ENCODE measurements at regions not wholly inside any gene's neighbourhood (a gene's known extent, or its start where the extent isn't known, plus 50 kb on each side); places are given as distances from the start of the nearest gene placed in this dataset.

DNA sequence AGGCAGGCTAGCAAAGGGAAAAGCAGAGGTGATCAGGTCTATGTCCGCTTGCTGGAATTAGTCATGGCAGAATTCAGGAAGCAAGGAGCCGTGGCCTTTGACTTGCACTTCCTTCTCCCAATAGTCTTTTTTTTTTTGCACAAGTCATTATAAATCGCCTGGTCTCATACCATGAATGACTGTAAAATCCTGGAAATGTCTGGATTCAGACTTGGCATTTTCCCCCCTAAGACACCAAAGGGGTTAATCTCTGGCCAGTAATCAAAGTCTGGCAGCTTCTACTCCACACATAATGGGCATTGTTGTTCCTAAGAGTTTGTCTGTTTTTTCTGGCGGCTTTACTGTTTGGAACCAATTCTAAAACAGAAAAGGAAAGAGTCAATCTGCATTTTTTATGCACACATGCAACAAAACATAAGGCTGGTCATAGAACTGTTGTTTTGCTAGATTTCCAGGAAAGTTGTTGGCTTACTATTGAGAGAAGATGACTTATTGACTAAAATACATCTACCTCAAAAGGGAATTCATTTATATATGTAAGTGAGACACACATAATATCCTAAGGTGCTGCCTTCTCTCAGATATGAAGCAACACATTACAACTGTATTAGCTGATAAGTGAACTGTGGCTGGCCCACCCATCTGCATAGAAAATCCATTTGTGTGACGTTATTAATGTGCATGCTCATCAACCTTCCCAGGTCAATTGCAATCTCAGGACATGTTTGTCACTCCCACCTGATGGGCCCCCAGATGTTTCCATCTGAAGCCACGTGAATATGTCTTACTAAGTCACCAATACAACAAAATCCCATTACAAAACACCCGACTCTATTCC lies 157.3 kb downstream of the BTG1 start:
- Histone ChIP-seq H3K9me2 (ENCODE audit: low read depth, low read length) (no peaks in the 10 kb centered on the region), H3K9ac (ENCODE audit: low read length) (no peak overlapping the region), H3K27me3 (ENCODE audit: insufficient read depth, low read length) (no peaks in the 10 kb centered on the region), H3K36me3 (ENCODE audit: insufficient read depth, low read length) (no peaks in the 10 kb centered on the region), H3K9me3 (ENCODE audit: low read length) (no peaks in the 10 kb centered on the region), H3F3A (ENCODE audit: insufficient read depth, low read length) (no peaks in the 10 kb centered on the region), H3K4me1 (ENCODE audit: insufficient read depth, low read length, severe bottlenecking) (no peaks in the 10 kb centered on the region), H3K79me2 (ENCODE audit: insufficient read depth, low read length) (no peaks in the 10 kb centered on the region), H3K27ac (ENCODE audit: low read depth, low read length, poor library complexity, severe bottlenecking) (no peak overlapping the region), H2AFZ (ENCODE audit: low read length) (no peak overlapping the region), H3K4me3 (ENCODE audit: low read depth, low read length, poor library complexity, severe bottlenecking) (no peak overlapping the region), H4K20me1 (ENCODE audit: insufficient read depth, low read length) (no peaks in the 10 kb centered on the region), H3K4me2 (ENCODE audit: low read length) (no peak overlapping the region)
- no peak for TF ChIP-seq EZH2 (IDR thresholded peaks at IDR 0.05; ENCODE audit: borderline replicate concordance, low read length)
- TF ChIP-seq, protein P1, sequence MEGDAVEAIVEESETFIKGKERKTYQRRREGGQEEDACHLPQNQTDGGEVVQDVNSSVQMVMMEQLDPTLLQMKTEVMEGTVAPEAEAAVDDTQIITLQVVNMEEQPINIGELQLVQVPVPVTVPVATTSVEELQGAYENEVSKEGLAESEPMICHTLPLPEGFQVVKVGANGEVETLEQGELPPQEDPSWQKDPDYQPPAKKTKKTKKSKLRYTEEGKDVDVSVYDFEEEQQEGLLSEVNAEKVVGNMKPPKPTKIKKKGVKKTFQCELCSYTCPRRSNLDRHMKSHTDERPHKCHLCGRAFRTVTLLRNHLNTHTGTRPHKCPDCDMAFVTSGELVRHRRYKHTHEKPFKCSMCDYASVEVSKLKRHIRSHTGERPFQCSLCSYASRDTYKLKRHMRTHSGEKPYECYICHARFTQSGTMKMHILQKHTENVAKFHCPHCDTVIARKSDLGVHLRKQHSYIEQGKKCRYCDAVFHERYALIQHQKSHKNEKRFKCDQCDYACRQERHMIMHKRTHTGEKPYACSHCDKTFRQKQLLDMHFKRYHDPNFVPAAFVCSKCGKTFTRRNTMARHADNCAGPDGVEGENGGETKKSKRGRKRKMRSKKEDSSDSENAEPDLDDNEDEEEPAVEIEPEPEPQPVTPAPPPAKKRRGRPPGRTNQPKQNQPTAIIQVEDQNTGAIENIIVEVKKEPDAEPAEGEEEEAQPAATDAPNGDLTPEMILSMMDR (IDR thresholded peaks at IDR 0.05; ENCODE audit: low read length), result no peak

DNA sequence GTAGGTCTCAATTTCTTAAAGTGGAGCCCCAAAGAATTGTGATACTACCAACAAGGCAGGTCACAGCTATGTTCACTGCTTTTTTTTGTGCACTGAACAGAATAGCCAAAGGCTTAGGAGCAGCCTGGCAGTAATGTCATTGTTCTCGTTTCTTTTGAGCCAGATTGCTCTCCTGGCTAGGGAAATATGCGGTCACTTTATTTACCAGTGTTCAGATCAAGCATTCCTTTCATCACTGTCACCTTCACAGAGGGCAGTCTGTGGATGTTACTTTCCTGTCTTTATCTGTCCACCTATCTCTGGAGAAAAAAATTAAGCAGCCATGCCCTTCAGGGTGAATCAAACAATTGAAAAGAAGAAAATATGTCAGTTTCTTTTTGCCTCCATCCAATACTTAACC lies 159.6 kb downstream of the BTG1 start:
- Histone ChIP-seq H3K4me1 (ENCODE audit: insufficient read depth, low read length, severe bottlenecking) (no peaks in the 10 kb centered on the region), H3K27me3 (ENCODE audit: insufficient read depth, low read length) (no peaks in the 10 kb centered on the region), H3K9me2 (ENCODE audit: low read depth, low read length) (no peaks in the 10 kb centered on the region), H3K9ac (ENCODE audit: low read length) (no peak overlapping the region), H3K4me2 (ENCODE audit: low read length) (no peak overlapping the region), H3K27ac (ENCODE audit: low read depth, low read length, poor library complexity, severe bottlenecking) (no peak overlapping the region), H3F3A (ENCODE audit: insufficient read depth, low read length) (no peaks in the 10 kb centered on the region), H3K36me3 (ENCODE audit: insufficient read depth, low read length) (no peaks in the 10 kb centered on the region), H2AFZ (ENCODE audit: low read length) (no peak overlapping the region), H3K4me3 (ENCODE audit: low read depth, low read length, poor library complexity, severe bottlenecking) (no peak overlapping the region), H3K9me3 (ENCODE audit: low read length) (no peaks in the 10 kb centered on the region), H3K79me2 (ENCODE audit: insufficient read depth, low read length) (no peaks in the 10 kb centered on the region), H4K20me1 (ENCODE audit: insufficient read depth, low read length) (no peaks in the 10 kb centered on the region)
- no peak for TF ChIP-seq EZH2 (IDR thresholded peaks at IDR 0.05; ENCODE audit: borderline replicate concordance, low read length)
- TF ChIP-seq, protein P1 (IDR thresholded peaks at IDR 0.05; ENCODE audit: low read length), result no peak

DNA sequence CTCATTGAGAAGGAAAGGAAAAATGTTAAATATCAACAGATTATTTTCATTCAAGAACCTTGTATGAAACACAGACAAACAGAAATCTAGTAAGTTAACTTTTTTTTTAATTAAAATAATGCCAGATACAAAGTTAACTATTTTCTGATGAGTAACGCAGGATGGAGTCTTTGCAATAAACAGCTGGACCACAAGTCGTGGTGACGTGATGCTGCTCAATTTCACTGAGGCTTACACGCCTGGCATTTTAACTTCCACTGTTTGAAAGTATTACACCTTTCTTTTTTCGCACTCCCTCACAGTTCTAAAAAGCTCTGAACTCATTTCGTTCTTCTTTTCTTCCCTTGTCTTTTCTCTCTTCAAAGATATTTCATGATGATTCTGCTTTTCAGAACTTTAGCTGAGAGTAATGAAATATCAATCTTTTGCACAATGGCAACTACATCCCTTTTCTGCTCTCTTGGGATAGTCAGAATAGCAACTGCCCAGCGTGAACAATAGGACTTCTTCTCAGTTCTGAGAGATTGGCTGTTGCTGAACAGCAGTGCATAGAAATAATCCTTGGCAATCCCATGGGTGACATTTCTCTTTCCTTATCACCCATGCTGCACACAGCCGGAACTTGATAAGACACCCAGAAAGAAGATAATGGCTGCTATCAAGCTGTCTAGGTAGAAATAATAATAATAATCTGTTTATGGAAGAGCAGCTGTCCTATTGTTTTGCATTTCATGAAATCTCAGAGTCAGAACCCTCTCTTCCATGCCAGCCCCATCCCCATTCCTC lies 160.5 kb downstream of the BTG1 start:
- Histone ChIP-seq H3K27me3 (ENCODE audit: insufficient read depth, low read length) (no peaks in the 10 kb centered on the region), H3K4me2 (ENCODE audit: low read length) (no peak overlapping the region), H3K4me1 (ENCODE audit: insufficient read depth, low read length, severe bottlenecking) (no peaks in the 10 kb centered on the region), H3K27ac (ENCODE audit: low read depth, low read length, poor library complexity, severe bottlenecking) (no peak overlapping the region), H2AFZ (ENCODE audit: low read length) (no peak overlapping the region), H3K9me3 (ENCODE audit: low read length) (no peaks in the 10 kb centered on the region), H3K79me2 (ENCODE audit: insufficient read depth, low read length) (no peaks in the 10 kb centered on the region), H3K4me3 (ENCODE audit: low read depth, low read length, poor library complexity, severe bottlenecking) (no peak overlapping the region), H3K9ac (ENCODE audit: low read length) (no peak overlapping the region), H3F3A (ENCODE audit: insufficient read depth, low read length) (no peaks in the 10 kb centered on the region), H4K20me1 (ENCODE audit: insufficient read depth, low read length) (no peaks in the 10 kb centered on the region), H3K9me2 (ENCODE audit: low read depth, low read length) (no peaks in the 10 kb centered on the region), H3K36me3 (ENCODE audit: insufficient read depth, low read length) (no peaks in the 10 kb centered on the region)
- TF ChIP-seq, protein P1 (IDR thresholded peaks at IDR 0.05; ENCODE audit: low read length), result no peak
- no peak for TF ChIP-seq EZH2 (IDR thresholded peaks at IDR 0.05; ENCODE audit: borderline replicate concordance, low read length)
